HFF-Myc (cell line): ENCODE measurements at regions not wholly inside any gene's neighbourhood (a gene's known extent, or its start where the extent isn't known, plus 50 kb on each side); places are given as distances from the start of the nearest gene placed in this dataset.

Experiments
- DNase-seq: peaks from one replicate; pipeline ENCODE4 v3.0.0-alpha.2; 2011; ENCODE audit warnings: low read depth; ENCODE audit errors: extremely low read depth
- H3K4me3 ChIP-seq: replicated peaks from 2 replicates; pipeline ENCODE4 v1.5.1; 2011; ENCODE audit warnings: low read depth, mild to moderate bottlenecking, control low read depth, low read length
- TF ChIP-seq, protein P1 (sequence below): IDR thresholded peaks from 2 replicates; pipeline ENCODE4 v1.5.1; 2012; ENCODE audit warnings: mild to moderate bottlenecking, low read depth, low read length, control low read depth; ENCODE audit errors: missing control alignments

DNA sequence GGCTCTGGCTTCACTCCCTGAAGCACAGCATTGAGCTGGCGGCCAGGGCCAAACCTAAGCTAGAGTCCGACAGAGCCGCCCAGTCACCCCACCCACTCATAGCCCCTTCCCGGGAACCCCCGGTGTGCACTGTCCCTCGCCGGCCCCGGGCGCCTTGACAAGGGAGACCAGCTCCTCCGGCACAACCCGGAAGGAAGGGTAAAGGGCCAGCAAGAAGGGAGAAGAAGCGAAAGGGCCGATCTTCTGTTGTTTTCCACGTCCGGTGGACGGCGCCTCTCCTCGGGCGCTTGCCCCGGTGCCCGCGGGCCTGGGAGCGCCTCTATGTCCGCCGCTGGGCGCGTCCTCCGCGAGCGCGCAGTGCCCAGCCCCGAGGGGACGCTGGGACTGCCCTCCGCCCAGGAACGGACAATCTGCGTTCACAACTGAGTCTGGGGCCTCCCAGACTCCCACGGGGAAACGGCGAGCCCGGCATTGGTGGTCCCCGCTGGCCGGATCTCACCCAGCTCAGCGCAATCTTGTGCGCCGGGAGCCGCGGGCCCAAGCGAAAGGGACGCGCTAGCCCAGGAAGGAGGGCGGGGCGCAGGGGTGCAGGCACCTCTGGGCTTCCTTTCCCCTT is 172.5 kb upstream of the MIR17HG start:
- H3K4me3 ChIP-seq, result no peak overlapping the region
- no peak for DNase-seq
- TF ChIP-seq, protein P1, sequence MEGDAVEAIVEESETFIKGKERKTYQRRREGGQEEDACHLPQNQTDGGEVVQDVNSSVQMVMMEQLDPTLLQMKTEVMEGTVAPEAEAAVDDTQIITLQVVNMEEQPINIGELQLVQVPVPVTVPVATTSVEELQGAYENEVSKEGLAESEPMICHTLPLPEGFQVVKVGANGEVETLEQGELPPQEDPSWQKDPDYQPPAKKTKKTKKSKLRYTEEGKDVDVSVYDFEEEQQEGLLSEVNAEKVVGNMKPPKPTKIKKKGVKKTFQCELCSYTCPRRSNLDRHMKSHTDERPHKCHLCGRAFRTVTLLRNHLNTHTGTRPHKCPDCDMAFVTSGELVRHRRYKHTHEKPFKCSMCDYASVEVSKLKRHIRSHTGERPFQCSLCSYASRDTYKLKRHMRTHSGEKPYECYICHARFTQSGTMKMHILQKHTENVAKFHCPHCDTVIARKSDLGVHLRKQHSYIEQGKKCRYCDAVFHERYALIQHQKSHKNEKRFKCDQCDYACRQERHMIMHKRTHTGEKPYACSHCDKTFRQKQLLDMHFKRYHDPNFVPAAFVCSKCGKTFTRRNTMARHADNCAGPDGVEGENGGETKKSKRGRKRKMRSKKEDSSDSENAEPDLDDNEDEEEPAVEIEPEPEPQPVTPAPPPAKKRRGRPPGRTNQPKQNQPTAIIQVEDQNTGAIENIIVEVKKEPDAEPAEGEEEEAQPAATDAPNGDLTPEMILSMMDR, result no peak

DNA sequence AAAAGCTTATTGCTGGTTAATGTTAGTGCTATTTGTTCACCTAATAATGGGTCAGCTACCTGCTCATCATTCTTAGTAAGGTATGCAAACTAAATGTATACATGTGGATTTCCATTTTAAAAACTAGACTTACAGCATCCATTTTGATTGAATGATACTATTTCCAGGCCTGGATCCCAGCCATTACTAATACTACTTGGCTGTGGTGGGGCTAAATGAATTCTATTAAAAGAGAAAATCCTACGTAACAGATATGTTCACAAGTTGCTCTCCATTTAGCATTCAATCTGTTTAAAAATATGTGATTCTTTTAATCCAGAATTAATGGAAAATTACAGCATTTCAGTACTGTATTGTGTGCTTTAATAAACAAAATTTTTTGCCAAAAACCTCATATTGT is 169.4 kb upstream of the MIR17HG start:
- no peak for DNase-seq
- TF ChIP-seq, protein P1, result no peak
- no peak overlapping the region for H3K4me3 ChIP-seq

DNA sequence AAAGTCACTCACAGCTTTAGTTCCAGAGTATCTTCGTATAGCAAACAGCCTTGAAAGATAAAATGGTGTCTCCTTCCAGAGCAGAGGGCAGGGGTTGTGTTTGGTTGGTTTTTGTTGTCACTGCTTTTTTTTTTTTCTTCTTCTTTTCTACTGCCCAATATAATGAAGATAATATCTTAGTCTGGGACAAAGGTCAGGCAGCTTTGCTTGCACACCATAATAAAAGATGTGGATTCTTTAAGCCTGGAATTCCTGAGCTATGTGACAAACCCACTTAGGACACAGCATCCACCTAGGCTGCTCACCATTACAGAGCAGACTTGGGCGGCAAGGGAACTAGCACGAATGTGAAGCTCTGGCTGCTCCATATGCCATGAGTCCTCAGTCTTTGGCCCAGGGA is 165.6 kb upstream of the MIR17HG start:
- no peak for DNase-seq
- TF ChIP-seq, protein P1, result no peak
- H3K4me3 ChIP-seq, result no peak overlapping the region

DNA sequence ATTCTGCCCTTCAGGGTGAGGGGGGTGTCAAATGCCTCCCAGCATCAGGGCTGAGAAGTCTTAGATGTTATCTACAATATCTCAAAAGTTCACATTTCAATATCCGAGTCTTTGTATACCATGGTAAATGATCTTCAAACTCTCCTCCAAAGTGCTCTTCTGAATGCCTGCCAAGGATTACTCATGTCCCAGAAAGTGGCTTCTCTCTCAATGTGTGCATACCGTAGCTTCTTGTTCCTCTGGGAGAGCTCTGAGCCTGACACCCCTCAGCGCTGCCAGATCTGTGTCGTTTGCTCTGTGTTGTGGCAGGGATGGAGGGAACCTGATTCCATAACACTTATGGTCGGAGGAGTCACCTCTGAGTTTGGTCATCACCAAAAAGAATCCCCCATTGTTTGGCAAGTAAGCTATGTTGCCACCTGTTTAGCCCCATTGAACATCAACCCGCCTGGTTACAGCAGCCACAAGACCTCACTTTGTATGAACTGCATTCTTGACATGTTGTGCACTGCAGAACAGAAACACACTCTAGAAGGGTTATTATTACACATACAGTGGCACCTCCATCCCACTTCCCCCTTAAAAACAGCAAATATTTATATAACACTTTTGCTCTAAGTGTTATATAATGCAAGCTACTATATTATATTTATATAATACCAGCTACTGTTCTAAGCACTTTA is 163.1 kb upstream of the MIR17HG start:
- no peak for DNase-seq
- TF ChIP-seq, protein P1, result no peak

DNA sequence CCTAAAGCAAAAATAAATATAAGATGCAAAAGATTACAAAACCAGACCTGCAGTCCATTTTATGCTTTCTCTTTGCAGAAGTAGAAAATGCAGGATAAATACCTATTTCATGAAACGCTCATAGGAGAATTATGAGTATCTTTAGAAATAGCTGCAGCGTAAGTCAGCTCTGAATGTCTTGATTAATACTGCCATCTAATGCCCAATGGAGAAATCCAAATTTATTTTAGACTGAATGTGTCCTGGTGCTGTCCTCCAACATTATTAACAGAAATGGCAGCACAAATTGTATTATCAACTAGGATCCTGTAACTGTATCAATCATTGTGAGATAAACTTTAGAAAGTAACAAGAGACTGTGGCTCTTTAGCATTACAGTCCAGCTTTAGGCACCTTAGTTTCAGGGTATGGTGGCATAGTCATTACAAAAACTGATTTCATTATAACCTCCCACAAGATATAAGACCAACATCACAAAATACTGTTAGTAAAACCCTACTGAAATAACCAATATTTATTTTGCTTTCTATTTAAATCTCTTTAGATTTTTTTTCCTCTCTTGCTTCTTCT is 162.1 kb upstream of the MIR17HG start:
- TF ChIP-seq, protein P1, result no peak
- no peak overlapping the region for H3K4me3 ChIP-seq
- DNase-seq, result no peak

More for the DNA sequence above, 163.1 kb upstream of the MIR17HG start:
- H3K4me3 ChIP-seq, result no peak overlapping the region

DNA sequence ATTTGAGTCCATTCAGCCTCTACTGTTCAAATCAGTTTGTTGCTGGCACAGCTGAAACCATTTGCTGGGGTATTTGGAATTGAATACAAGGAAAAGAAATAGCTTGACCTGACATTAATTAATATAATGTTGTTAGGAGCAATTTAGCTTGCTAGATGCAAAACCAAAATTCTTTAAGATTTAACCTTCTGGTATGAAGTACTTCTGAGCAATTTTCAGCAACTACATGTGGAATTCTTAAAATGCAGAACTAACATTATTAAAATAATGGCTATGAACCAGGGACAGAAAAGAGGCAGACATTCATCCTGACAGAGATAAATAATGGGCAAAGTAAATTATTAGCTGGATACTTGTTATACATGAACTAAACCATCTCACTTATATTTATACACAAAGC is 160.0 kb upstream of the MIR17HG start:
- no peak for DNase-seq
- TF ChIP-seq, protein P1, result no peak
- H3K4me3 ChIP-seq, result no peak overlapping the region
